HG03064 (cell line): ENCODE measurements at regions not wholly inside any gene's neighbourhood (a gene's known extent, or its start where the extent isn't known, plus 50 kb on each side); places are given as distances from the start of the nearest gene placed in this dataset.

Experiments
- ATAC-seq: cut with Tn5 transposase; IDR thresholded peaks from one replicate; pipeline ENCODE4 v1.9.1; 2021; ENCODE audit warnings: low read depth; ENCODE audit not compliant: unreplicated experiment

- ATAC-seq, result no peak
Measured at GRCh38 chr18:76686737-76687231, 135.6 kb upstream of the ZNF236 start.

DNA sequence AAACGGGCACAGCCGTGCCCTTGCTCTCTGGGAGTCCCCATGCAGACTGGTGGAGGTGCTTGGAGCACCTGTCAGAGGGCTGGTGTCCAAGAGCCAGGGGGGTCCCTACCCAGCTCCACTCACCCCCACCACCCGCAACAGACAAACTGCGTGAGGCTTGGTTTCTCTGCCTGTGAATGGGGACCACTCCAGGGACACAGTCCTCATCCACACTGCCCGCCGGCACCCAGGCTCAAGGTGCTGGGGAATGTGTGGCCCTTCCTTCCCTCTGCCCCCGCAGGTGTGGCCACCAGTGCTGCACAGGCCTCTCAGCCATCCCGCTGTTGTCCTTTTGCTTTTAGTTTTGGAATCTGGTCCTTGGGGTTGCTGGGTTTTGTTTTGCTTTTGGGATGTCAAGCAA is 136.5 kb upstream of the ZNF236 start:
- no peak for ATAC-seq

DNA sequence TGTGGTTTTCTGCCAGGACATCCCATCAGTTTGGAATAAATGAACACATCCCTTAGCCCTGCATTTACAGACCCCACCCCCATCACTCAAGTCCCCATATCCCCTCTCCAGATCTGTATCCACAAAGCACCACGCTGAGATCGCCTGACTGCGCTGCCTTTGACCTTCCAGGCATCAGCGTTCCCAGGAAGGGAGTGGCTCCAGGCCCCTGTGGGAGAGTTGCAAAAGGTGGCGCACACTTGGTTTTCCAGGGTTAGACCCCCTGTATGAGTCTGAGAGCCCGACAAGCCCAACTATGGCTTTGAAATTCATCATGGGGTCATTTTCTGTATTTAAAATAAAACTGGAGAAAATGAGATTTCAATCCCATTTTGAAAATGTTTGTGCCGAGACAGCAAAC is 137.0 kb upstream of the ZNF236 start:
- no peak for ATAC-seq

GRCh38 chr18:76684265-76684664 is 138.1 kb upstream of the ZNF236 start:
- no peak for ATAC-seq

- ATAC-seq, result no peak
Measured at GRCh38 chr18:76679945-76680344, 142.4 kb upstream of the ZNF236 start.

- no peak for ATAC-seq
Measured at GRCh38 chr18:76679259-76679658, 143.1 kb upstream of the ZNF236 start.

DNA sequence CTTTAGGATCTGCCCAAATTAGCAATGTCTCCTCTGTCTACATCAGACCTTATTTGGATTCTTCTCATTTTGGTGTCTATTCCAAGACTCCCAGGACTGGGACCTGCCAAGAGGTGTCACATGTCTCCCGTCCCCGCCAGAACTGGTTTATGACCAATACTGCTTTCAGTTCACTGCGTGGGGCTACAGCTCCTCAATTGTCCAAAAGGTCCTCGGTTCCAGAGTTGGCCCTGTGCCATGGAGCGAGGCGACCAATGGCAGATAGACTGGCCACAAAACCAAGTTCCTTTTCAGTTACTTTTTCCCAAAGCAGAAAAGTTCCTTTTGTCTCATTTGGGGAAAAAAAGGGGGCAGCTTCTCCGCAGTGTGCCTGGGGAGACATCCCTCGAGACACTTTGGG is 144.1 kb upstream of the ZNF236 start:
- no peak for ATAC-seq

DNA sequence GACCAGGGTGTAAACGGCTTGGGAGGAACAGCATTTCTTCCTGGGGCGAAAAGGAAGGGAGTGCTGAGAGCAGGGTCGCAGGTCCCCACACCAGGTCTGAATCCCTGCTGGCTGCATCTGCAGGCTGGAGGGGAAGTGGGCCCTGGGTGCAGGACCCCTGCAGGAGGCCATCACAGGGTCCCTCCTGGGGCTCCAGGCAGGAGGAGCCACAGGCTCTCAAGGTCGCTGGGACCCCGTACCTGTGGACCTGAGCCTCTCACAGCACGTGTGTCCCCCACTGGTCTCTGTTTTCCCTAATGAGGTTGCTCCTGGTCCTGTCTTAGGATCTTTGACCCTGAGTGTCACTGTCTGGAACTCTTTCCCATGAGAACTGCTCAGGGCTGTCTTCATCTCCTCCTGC is 147.8 kb upstream of the ZNF236 start:
- ATAC-seq, result no peak

DNA sequence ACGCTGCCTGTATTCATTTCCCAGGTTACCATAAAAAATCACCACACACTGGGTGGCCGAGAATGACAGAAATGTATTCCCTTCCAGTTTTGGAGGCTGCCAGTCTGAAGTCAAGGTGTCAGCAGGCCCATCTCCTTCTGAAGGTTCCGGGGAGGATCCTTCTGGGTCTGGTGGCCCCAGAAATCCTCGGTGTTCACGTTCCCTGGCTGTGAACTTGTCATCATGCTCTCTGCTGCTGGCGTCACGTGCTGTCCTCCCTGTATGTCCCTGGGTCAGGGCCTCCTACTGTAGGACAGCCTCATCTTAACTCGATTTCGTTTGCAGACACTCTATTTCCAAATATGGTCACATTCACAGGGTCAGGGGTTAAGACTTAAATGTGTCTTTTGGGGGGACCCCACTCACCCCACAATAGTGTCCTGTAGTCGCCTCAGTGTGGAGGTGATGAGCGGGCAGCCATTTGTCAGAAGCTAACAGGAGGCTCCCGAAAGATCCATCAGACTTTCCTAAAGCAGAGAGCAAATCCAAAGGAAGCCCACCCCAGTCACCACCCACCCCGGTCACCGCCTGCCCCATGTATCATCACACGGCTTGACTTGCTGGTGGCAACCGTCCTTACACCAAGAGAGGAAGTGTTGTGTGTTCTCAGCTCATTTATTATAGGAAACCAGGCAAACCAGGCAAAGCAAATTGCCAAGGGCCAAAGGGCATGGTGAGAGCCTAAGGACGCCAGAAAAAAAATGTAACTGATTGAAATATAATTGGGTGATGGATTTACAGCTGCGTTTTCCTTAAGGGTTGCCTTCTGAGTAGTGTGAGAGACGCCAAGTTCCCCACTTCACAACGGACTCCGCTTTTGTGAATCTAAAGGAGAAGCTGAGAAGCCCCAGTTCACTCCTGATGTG is 148.8 kb upstream of the ZNF236 start:
- no peak for ATAC-seq

DNA sequence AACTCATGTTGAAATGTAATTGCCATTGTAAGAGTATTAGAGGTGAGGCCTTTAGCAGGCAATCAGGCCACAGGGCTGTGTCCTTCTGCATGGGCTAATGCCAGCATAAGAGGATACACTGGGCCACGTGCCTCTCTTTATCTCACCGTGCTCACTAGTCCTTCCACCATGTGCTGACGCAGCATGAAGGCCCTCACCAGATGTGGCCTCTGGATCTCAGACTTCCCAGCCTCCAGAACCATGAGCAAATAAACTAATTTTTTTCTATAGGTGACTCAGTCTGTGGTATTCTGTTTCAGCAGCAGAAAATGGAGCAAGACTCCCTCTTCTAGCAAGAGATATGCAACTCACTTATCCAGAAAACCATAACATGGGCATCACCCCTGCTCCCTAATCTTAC is 149.7 kb upstream of the ZNF236 start:
- no peak for ATAC-seq

DNA sequence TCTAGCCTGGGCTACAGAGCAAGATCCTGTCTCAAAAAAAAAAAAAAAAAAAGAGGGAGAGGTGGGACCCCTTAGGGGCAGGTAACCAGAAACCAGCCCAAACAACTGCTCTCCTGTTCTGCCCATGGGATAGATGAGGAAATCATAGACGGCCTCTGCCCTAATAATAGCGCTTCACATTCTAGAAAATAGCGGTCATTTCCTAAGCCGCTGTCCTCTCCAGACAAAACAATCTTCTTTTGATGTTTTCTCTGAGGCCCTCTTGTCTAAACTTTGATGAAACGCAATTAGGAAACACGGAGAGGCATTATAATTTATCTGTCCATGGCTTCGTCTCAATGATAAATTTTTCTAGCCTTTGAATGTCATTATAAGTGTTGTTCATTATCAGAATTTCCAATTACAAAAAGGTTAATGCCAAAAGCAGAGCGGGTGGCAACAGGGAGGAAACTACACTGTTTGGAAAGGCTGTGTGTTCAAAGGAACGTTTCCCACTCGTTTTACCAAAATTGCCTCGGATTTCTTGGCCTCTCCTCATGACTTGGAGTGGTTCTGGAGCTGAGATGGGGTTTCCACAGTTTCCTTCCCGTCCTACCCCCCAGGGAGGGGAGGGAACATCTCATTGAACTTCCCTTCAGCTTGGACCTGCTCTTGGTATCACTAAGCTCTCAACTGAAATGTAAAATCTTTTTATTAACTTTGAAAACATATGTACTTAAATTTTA is 151.6 kb upstream of the ZNF236 start:
- no peak for ATAC-seq

DNA sequence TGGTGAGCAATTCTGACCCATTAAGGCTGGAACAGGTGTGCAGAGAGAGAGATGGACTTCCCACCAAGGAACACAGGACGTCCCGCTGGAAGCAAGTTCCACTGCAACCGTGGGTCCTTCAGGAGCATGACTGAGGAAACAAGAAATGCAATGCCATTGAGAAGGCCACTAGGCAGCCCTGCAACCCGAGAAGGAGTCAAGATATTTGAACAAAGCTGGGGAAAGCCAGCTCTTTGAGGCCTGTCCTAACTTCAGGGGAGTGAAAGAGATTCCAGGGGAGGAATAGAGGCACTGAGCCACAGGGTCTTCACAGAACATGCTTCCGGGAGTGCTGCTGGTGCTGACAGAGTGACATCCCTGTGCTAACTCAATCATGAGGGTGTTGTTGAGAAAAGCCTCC is 153.8 kb upstream of the ZNF236 start:
- ATAC-seq, result no peak

DNA sequence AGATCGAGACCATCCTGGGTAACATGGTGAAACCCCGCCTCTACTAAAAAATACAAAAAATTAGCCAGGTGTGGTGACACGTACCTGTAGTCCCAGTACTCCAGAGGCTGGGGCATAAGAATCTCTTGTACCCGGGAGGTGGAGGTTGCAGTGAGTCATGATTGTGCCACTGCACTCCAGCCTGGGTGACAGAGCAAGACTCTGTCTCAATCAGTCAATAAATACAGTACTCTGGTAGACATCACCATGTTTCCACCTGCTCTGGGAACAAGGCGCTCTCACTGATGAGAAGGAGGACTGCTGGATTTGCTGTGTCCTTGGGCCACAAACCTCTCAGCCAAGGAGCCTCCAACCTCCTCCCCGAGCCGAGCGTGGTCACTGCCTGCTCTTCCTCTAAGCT is 154.2 kb upstream of the ZNF236 start:
- ATAC-seq, result no peak

- ATAC-seq, result no peak
Measured at GRCh38 chr18:76667603-76668002, 154.8 kb upstream of the ZNF236 start.

DNA sequence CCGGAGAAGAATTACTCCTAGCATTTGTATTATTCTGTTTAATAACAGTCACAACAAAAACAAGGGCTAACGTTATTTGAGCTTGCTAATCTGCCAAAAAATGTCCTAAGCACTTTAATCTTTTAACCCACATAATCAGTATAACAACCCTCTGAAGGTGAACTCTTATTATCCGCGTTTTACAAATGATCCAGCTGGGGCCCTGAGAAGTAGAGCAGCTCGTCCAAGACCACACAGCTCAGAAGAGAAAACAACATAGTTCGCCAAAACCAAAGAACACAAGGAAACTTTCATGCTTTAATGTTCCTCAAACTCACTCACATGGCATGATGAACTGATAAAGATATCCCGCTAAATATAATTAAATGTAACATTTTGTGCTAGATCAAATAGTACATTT is 159.7 kb upstream of the ZNF236 start:
- no peak for ATAC-seq

DNA sequence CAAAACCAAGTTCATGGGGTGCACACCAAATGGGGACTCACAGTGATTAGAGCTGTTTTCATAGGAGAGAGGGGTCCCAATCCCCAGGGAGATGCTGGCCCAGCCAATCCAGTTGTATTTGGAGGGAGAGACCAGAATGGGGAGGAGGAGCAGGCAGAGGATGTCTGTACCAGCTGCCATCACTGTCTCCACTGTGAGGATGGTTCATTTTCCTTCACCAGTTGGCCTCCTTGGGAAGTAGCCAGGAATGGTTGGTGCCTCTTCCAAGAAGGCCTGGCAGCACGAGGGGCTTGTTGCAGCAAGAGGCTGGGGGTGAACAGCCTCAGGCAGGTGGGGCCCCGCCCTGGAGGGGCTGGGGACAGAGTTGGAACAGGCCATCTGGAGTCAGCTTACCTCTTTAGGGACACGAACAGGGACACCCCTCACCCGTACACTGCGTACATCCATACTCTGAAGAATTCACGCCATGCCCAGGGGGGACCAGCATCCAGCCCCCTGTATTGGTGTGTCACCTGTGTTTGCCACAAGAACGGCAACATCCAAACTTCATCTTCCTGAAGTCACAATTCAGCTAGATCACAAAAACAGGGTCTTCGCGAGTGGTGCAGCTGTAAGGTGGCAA is 161.7 kb upstream of the ZNF236 start:
- no peak for ATAC-seq

- no peak for ATAC-seq
Measured at GRCh38 chr18:76658627-76659026, 163.6 kb upstream of the ZNF516 start.

GRCh38 chr18:76657911-76658470 is 162.9 kb upstream of the ZNF516 start:
- ATAC-seq, result no peak

DNA sequence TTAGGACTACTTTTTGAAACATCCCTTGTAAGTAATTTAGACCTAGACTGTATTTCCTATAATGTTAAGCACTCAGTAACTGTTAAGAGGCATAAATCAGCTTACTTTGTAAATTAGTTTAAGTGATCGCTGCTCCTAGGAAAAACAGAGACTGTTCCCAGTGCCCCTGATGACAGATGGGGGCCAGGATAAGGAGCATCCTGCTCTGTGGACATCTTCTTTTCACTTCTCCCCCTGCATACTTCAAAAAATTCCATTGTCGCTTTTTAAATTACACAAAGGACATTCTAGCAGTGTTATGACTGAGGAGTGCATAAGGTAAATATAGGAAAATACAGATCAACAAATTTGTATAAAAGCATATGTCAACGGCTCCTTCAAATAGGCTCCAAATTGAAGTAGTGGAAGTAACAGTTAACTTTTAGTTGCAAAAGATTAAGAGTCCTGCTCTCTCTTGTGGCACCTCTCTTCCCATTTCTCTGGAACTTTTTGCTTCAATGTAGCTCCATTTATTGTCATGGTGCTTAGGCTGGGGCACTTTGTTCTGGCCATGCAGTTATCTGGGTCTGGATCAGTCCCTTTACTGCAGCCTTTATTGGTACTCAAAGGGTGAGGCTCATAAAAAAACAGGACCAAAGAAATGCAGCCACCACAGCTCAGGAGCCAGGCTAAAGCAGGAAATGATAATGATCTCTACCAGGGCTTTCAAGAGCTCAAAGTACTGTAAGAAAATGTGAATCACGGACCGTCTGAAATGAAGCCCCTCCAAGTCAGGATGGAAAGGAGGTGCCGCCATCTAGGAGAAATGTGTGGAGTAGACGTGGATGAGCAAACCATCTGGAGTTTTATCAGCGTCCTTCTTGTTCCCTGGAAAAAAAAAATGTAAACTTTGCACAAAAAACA is 162.1 kb upstream of the ZNF516 start:
- ATAC-seq, result no peak

- ATAC-seq, result no peak
Measured at GRCh38 chr18:76654577-76654976, 159.5 kb upstream of the ZNF516 start.
